NT2/D1 (cell line): ENCODE measurements at regions not wholly inside any gene's neighbourhood (a gene's known extent, or its start where the extent isn't known, plus 50 kb on each side); places are given as distances from the start of the nearest gene placed in this dataset.

Experiments used
- SUZ12 ChIP-seq: IDR thresholded peaks from 2 replicates; pipeline ENCODE4 v1.6.1; 2011; ENCODE audit not compliant: insufficient read length, insufficient read depth; ENCODE audit errors: extremely low read depth
- ZNF274 ChIP-seq: IDR thresholded peaks from 2 replicates; pipeline ENCODE4 v1.6.1; 2011; ENCODE audit warnings: mild to moderate bottlenecking, low read depth, low read length

DNA sequence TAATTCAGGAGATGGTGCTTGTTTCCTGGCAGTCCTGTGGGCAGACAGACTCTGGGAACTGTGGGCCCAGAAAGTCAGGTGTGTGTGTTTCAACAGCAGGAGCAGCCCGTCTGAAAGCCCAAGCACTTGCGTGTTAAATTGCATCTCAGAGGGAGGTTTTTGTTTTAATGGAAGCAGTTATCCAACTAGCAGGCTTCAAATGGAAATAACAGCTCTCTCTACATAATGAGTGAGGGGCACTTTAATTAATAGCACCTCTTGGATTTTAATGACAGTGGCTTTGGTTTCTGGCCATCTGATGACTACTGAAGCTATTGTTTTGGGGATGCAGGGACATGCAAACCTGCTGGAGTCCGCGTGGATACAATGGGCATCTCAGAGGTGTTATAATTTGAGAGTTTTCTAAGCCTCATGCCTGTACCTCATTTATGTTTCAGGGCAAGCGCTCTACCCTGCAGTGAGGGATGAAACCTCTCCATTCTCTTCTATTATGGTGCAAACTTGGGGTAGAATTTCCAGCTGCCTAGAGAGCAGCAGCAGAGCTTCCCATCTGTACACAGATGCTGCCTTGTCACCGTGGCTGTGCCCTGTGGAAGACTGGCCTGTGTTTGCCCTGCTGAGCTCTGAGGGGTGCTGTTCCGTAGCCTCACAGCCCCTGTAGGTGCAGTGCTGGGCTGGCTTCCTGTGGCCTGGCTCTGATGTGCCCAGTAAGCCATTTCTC, 206.6 kb upstream of the GPR26 start:
- TF ChIP-seq ZNF274 = no peak
- TF ChIP-seq SUZ12 = no peak
